GM19455 (cell line): ENCODE measurements at regions not wholly inside any gene's neighbourhood (a gene's known extent, or its start where the extent isn't known, plus 50 kb on each side); places are given as distances from the start of the nearest gene placed in this dataset.
"Not testable (repeated sequence)": the region's sequence is repeated elsewhere in the genome, so short reads cannot be mapped to it uniquely, and the experiment has no call there.

Source experiments
- ATAC-seq: cut with Tn5 transposase; IDR thresholded peaks from one replicate; pipeline ENCODE4 v1.9.1; 2021; ENCODE audit not compliant: unreplicated experiment

DNA sequence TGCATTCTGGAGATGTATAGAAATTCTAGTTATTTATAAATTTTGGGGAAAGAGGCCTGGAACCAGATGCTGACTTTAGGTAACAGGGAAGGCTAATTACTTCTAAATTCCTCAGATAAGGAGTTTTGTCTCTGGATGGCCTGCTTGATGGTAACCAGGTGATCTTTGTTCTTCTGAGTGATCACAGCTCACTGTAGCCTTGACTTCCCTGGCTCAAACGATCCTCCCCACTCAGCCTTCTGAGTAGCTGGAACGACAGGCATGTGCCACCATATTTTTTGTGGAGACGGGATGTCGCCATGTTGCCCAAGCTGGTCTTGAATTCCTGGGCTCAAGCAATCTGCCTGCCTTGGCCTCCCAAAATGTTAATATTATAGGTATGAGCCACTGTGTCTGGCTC is 54.4 kb upstream of the MSH6 start:
- ATAC-seq = no peak

- ATAC-seq = no peak
Observed at GRCh38 chr2:47727956-47728355, 55.0 kb upstream of the MSH6 start.

DNA sequence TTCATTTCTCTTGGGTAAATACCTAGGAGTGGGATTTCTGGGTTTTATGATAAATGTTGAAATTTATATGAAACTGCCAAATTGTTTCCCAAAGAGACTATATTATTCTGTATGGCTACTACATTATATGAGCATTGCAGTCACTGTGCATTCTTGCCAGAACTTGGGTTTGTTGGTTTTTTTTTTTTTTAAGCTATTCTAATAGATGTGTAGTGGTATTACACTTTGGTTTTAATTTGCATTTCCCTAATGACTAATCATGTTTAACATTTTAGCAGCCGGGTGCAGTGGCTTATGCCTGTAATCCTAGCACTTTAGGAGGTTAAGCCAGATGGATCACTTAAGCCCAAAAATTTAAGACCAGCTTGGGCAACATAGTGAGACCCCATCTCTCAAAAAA is 56.0 kb upstream of the MSH6 start:
- ATAC-seq = not testable (repeated sequence)

GRCh38 chr2:47725808-47726207 is 57.1 kb upstream of the MSH6 start:
- no peak for ATAC-seq

DNA sequence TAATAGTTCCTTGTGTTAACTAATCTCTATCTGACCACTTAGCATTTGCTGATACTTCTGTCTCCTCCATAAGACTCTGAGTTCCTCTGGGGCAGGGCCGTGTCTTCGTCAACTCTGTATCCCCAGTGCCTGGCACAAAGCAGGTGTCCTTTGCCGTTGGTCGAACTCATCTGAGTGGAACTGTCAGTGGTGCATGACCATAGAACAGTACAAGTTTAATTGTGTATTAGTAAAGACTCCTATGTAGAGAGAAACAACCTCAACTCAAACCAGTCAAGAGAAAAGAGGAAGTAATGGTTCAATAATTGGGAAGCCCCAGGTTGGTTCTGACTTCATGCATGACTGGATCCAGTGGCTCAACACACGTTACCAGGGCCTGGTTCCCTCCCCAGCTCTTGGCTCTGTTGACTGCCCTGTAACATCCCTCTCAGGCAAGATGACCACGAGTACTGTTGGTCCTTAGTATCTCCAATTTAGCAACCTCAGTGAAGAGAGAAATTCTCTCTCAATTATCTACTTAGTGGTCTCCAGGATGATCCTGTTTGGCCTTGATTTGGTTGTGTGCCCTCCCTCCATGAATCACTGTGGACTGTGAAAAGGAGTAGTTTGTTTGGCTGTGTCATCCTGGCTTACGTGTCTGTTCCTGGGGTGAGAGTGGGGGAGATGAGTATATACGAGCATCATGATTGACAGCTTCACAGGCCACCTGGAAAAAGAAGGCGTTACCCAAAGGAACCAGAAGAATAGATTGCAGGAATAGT is 58.5 kb upstream of the MSH6 start:
- peak; percentile 84 for ATAC-seq

GRCh38 chr2:47721296-47721695 is 61.6 kb upstream of the MSH6 start:
- ATAC-seq = no peak

GRCh38 chr2:47720559-47720958 is 62.4 kb upstream of the MSH6 start:
- ATAC-seq = no peak

DNA sequence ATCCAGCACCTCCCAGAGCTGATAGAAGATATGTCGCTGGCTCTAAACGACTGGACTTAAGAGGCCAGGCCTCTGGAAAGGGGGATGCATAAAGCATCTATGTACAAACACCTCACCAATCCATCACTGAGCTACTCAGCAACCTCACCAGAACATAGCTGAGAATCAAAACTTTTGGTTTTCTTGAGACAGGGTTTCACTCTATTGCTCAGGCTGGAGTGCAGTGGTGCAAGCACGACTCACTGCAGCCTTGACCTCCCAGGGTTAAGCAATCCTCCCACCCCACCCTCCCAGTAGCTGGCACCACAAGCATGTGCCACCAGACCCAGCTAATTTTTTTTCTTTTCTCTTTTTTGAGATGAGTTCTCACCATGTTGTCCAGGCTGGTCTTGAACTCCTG is 62.9 kb upstream of the MSH6 start:
- no peak for ATAC-seq

GRCh38 chr2:47719099-47719498 is 63.8 kb upstream of the MSH6 start:
- no peak for ATAC-seq

DNA sequence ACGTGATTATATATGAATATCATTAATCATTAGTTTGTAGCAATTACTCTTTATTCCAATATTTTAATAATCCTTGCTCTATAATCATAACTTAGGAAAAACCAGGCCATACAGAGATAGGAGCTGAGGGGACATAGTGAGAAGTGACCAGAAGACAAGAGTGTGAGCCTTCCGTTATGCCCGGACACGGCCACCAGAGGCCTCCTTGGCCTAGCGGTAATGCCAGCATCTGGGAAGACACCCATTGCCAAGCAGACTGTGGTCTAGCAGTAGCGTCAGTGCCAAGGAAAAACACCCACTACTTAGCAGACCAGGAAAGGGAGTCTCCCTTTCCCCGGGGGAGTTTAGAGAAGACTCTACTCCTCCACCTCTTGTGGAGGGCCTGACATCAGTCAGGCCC is 66.6 kb upstream of the MSH6 start:
- ATAC-seq = not testable (repeated sequence)

GRCh38 chr2:47715552-47715951 is 67.4 kb upstream of the MSH6 start:
- ATAC-seq = no peak

GRCh38 chr2:47708801-47709499 is 74.0 kb upstream of the MSH6 start:
- no peak for ATAC-seq

- ATAC-seq = no peak
Observed at GRCh38 chr2:47704287-47704686, 78.7 kb upstream of the MSH6 start.

- no peak for ATAC-seq
Observed at GRCh38 chr2:47699533-47700215, 83.3 kb upstream of the MSH6 start.

DNA sequence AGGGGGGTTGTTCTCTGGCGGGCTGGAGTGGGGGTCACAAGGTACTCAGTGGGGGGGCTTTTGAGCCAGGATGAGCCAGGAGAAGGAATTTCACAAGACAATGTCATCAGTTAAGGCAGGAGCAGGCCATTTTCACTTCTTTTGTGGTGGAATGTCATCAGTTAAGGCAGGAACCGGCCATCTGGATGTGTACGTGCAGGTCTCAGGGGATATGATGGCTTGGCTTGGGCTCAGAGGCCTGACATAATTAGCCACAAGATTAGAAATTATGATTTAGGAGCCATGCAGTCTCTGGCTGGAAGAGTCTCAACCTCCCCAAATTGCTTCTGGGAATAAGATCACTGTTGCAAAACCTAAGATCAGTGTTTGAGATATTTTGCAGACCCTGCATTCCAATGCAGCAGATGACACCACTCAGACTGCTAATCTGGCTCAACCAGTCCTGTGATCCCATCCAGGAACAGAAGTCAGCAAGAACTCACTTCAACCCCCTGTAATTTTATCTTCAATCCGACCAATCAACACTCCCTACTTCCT is 84.4 kb upstream of the MSH6 start:
- not testable (repeated sequence) for ATAC-seq

DNA sequence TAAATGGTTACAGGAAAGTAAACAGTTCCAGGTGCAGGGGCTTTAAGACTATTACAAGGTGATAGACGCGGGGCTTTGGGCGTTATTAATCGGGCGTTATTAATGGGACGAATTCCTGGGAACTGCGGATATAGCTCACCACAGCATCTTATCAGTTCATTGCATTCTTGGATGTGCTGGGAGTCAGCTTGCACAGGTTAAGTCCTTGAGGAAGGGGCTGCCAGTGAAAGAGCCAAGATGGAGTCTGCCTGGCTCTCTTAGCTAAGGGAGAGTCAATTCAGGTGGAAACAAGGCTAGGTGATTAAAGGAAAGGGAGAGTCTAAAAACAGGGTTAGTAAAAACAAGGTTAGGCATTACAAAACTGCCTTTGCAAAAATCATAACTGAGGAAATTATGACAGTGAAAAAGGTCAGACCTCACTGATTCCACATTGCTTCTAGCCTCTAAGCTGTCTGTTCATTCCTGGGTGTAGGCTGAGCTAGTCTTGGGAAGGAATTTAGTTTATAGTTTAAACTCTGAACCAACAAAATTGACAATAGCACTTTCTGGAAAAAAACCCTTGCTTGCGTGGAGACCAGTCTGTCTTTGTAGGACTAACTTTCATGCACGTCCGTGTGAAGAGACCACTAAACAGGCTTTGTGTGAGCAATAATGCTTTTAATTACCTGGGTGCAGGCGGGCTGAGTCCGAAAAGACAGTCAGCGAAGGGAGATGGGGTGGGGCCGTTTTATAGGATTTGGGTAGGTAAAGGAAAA is 85.1 kb upstream of the MSH6 start:
- ATAC-seq = not testable (repeated sequence)

- ATAC-seq = peak; percentile 82
Observed at GRCh38 chr2:47697000-47697601, 85.8 kb upstream of the MSH6 start.

GRCh38 chr2:47696478-47696831 is 86.5 kb upstream of the MSH6 start:
- ATAC-seq = no peak

DNA sequence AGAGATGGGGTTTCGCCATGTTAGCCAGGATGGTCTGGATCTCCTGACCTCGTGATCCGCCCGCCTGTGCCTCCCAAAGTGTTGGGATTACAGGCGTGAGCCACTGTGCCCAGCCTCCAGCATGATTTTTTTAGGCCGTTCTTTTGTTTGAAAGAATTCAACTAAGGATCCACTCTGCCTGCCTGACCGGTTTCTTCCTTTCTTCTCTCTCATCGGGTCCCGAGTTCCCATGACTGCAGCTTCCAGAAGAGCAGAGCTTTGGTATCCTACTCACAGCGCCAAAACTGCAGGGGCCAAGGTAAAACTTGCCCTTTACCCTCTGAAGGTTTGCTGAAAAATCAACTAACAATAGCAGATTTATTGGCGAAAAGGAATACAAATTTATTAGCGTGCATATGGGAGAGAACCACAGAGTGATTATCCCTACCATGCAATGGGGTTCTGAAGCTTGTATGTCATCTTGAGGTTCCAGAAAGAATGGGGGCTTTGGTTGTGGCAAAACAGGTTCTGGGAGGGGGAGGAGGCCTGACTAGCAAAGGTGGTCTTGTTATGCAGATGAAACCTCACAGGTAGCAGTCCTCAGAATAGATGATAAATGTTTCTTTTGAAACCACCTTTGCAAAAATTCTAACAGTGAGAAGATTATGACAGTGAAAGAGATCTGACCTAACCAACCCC is 87.0 kb upstream of the MSH6 start:
- no peak for ATAC-seq

- not testable (repeated sequence) for ATAC-seq
Observed at GRCh38 chr2:47694451-47694850, 88.5 kb upstream of the MSH6 start.
